Lower leg skin (tissue), 4 donors: ENCODE measurements at regions not wholly inside any gene's neighbourhood (a gene's known extent, or its start where the extent isn't known, plus 50 kb on each side); places are given as distances from the start of the nearest gene placed in this dataset.

Experiments
- DNase-seq, 2 donors: peaks; one replicate each; pipeline ENCODE4 v3.0.0-alpha.2; 2019; ENCODE audit warnings: low spot score in 2 of 2
- H3K4me3 ChIP-seq: fragments of 200-600 bp; sonication (generic); 2 replicates; pipeline ENCODE4 v1.5.1; 2017; ENCODE audit warnings: mild to moderate bottlenecking, low read depth; ENCODE audit not compliant: poor library complexity, severe bottlenecking
- POLR2A ChIP-seq, 2 donors: fragments of 450-650 bp; IDR thresholded peaks; one replicate each; pipeline ENCODE4 v1.6.1; 2016 to 2017; ENCODE audit warnings: antibody characterized with exemption in 2 of 2, mild to moderate bottlenecking in 1 of 2, moderate library complexity in 1 of 2
- WGBS, 2 donors: methylation state at CpG; one replicate each; pipeline ENCODE4 v1.1.5; 2018; 5-methylcytosine and 5-hydroxymethylcytosine counted together
- intact Hi-C: fragments of 100-400 bp; cut with DNase I; formaldehyde crosslinking; loops from one replicate; pipeline ENCODE4 v1.15.0; 2023; ENCODE audit warnings: low total_unique reads
- TF ChIP-seq, protein P1 (sequence below), 3 donors: fragments of 450-650 bp; IDR thresholded peaks; one replicate each; pipeline ENCODE4 v1.5.1; 2016; ENCODE audit warnings: antibody characterized with exemption in 3 of 3, mild to moderate bottlenecking in 3 of 3, moderate library complexity in 2 of 3

DNA sequence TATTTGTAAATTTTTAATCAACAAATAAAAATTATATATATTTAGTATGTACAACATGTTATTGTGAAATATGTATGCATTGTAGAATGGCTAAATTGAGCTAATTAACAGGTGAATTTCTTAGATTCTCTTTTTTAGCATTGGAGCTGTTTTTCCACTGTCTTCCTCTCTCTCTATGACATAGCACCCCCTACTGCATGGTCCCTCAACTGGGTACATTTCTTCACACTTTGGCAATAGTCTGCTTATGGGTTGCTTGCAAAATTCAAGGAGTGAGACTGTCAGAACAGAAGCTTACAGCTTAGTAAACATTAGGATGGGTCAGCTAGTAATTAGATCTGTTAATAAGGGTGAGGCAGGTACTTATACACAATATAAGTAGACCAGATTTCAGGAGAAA lies 658.5 kb upstream of the MGAT4C start:
- no peak for DNase-seq
- TF ChIP-seq, protein P1, sequence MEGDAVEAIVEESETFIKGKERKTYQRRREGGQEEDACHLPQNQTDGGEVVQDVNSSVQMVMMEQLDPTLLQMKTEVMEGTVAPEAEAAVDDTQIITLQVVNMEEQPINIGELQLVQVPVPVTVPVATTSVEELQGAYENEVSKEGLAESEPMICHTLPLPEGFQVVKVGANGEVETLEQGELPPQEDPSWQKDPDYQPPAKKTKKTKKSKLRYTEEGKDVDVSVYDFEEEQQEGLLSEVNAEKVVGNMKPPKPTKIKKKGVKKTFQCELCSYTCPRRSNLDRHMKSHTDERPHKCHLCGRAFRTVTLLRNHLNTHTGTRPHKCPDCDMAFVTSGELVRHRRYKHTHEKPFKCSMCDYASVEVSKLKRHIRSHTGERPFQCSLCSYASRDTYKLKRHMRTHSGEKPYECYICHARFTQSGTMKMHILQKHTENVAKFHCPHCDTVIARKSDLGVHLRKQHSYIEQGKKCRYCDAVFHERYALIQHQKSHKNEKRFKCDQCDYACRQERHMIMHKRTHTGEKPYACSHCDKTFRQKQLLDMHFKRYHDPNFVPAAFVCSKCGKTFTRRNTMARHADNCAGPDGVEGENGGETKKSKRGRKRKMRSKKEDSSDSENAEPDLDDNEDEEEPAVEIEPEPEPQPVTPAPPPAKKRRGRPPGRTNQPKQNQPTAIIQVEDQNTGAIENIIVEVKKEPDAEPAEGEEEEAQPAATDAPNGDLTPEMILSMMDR (IDR thresholded peaks at IDR 0.05): no peak
- TF ChIP-seq POLR2A (IDR thresholded peaks at IDR 0.05): no peak
- intact Hi-C loops: no loop called here
- no peak overlapping the region for H3K4me3 ChIP-seq

DNA sequence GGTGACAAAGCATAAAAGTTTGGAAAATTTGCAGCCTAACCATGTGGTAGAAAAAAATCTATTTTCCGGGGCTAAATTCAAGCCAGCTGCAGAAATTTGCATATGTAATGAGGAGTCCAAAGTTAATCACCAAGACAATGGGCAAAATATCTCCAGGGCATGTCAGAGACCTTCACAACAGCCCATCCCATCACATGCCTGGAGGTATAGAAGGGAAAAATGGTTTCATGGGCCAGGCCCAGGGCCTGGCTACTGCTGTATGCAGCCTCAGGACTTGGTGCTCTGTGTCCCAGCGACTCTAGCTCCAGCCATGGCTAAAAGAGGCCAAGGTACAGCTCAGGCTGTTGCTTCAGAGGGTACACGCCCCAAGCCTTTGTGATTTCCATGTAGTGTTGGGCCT lies 655.8 kb upstream of the MGAT4C start:
- no peak overlapping the region for H3K4me3 ChIP-seq
- DNase-seq: no peak
- 65 to 70% methylated on average over 3 of the region's 3 CpGs for WGBS, 2 donors
- intact Hi-C loops: no loop called here
- TF ChIP-seq POLR2A (IDR thresholded peaks at IDR 0.05): no peak
- TF ChIP-seq, protein P1 (IDR thresholded peaks at IDR 0.05): no peak

DNA sequence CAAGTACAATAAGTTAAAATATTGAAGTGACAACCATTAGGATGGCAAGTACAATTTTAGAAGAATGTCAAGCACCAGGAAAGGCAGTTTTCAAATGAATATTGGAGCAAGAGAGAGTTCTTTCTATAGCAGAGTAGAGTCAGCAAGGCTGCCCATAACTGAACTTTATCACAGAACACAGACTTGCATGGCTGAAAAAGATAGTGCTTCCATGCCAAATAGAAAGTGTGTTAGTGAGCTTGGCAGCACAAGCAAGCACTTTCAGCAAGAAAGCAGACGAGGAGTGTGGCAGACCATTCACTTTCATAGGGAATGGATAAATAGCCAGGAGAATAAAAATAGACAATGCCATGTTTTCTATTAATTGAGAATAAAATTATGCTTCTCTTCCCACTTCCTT lies 647.0 kb upstream of the MGAT4C start:
- no peak overlapping the region for H3K4me3 ChIP-seq
- WGBS, 2 donors: 51 to 59% methylated on average over 1 of the region's 1 CpG
- TF ChIP-seq, protein P1 (IDR thresholded peaks at IDR 0.05): no peak
- TF ChIP-seq POLR2A (IDR thresholded peaks at IDR 0.05): no peak
- intact Hi-C loops: no loop called here
- DNase-seq: no peak

DNA sequence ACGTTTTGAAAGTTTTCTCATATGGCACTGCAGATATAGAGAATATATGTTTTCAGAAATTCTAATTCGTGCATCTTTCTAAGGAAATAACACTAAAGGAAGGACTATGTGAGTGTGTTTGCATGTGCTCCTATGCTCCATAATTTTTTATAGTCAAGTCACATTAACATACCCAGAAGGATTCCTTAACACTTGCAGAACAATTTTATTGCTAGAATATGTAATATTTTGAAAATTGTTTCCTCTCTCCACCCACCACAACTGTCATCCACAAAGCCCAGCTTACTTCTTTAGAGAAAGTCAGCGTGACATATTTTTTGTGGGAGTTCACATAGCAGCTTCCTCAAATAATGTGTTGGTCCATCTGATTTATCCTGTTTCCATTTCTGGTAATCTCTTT lies 604.6 kb upstream of the MGAT4C start:
- intact Hi-C loops: no loop called here
- WGBS, 2 donors: 80 to 85% methylated on average over 3 of the region's 3 CpGs
- no peak for TF ChIP-seq POLR2A (IDR thresholded peaks at IDR 0.05)
- TF ChIP-seq, protein P1 (IDR thresholded peaks at IDR 0.05): no peak

DNA sequence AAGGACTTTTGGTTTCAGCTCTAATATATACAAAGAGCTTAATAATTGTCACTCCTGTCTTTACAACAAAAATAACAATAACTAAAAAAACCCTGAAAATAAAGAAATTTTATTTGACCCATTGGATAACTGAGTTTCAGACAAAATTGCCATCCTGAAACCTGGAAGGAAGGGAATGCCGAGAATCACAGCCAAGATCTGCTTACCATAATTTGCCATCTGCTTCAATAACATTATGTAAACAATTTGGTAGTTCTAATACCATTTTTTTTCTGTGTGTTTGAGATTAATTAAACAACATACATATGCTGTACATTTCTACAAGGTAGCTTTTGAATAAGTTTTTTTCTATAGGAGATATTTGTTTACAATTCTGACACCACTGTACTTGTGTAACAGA lies 596.3 kb upstream of the MGAT4C start:
- TF ChIP-seq POLR2A (IDR thresholded peaks at IDR 0.05): no peak
- TF ChIP-seq, protein P1 (IDR thresholded peaks at IDR 0.05): no peak
- intact Hi-C loops: no loop called here
- H3K4me3 ChIP-seq: no peak overlapping the region
- no peak for DNase-seq
- 70 to 85% methylated on average over 1 of the region's 1 CpG for WGBS, 2 donors

More for the DNA sequence above, 604.6 kb upstream of the MGAT4C start:
- no peak for DNase-seq
- H3K4me3 ChIP-seq: no peak overlapping the region

DNA sequence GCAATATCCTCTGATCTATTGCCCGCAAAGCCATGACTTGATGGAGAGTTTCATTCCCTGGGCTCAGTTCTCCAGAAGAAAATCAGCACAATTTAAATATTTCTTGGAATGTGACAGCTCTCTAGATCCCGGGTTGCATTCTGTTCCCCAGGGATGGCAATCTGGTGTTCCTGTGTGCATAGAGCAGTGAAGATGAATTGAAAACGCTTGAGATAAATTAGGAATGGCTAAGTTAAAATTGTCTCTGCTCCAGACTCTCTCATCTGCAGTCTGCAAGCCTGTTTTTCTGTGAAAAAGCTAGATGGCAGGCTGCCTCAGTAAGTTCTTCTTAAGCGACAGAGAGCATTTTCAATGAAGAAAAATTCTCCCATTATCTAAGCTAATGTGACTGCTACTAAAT lies 582.5 kb upstream of the MGAT4C start:
- 46 to 54% methylated on average over 4 of the region's 4 CpGs for WGBS, 2 donors
- H3K4me3 ChIP-seq: no peak overlapping the region
- TF ChIP-seq, protein P1 (IDR thresholded peaks at IDR 0.05): no peak
- TF ChIP-seq POLR2A (IDR thresholded peaks at IDR 0.05): no peak
- DNase-seq: no peak
- intact Hi-C loops: no loop called here
